ENCODE measurements at regions not wholly inside any gene's neighbourhood (a gene's known extent, or its start where the extent isn't known, plus 50 kb on each side); places are given as distances from the start of the nearest gene placed in this dataset.
A peak's percentile ranks its signal among the peaks of the same experiment; 100 is the strongest.

- TF ChIP-seq, protein P1, sequence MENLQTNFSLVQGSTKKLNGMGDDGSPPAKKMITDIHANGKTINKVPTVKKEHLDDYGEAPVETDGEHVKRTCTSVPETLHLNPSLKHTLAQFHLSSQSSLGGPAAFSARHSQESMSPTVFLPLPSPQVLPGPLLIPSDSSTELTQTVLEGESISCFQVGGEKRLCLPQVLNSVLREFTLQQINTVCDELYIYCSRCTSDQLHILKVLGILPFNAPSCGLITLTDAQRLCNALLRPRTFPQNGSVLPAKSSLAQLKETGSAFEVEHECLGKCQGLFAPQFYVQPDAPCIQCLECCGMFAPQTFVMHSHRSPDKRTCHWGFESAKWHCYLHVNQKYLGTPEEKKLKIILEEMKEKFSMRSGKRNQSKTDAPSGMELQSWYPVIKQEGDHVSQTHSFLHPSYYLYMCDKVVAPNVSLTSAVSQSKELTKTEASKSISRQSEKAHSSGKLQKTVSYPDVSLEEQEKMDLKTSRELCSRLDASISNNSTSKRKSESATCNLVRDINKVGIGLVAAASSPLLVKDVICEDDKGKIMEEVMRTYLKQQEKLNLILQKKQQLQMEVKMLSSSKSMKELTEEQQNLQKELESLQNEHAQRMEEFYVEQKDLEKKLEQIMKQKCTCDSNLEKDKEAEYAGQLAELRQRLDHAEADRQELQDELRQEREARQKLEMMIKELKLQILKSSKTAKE (CRISPR knock-in tag; IDR thresholded peaks at IDR 0.05; ENCODE audit: borderline replicate concordance), result no peak
- peak; percentile 56; the same call in 1 of the 2 replicates for TF ChIP-seq IRF2 (CRISPR knock-in tag; IDR thresholded peaks at IDR 0.05)
Measured at GRCh38 chr4:128725405-128726055, 84.0 kb upstream of the JADE1 start (continued).

DNA sequence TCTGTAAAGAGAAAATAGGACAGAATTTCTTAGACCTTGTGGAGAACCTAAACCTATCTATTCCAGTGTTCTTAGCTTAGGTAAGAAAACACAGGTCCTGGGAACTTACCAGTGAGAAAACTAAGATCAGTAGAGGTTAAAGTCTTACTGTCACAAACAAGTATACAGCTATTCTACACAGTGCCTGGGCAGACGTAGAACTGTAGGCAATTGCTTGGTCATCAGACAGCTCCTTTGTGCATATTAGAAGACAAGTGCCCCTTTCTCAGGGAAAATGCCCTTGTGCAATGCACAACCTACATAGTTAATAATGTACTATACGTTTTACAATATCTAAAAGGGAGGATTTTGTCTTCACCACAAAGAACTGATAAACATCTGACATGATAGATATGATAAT, 86.6 kb upstream of the JADE1 start:
- no peak overlapping the region for H3K9ac ChIP-seq (ENCODE audit: insufficient read depth, low read depth, low read length)
- no peak overlapping the region for H2AFZ ChIP-seq (ENCODE audit: low read length)
- H3K4me1 ChIP-seq (ENCODE audit: insufficient read depth, low read length), result peaks cover 16% of the 10 kb centered on the region
- no peaks in the 10 kb centered on the region for H3K36me3 ChIP-seq (replicated peaks in 1 of 2; ENCODE audit: control insufficient read depth in 1 of 2, insufficient read depth in 2 of 2, low read length in 2 of 2)
- BruUV-seq (replicated peaks), result no TSS peak
- no peaks in the 10 kb centered on the region for H3K9me3 ChIP-seq (ENCODE audit: low read length)
- no peak for TF ChIP-seq KLF13 (CRISPR knock-in tag; IDR thresholded peaks at IDR 0.05)
- no peak for TF ChIP-seq U2AF1 (optimal IDR thresholded peaks at IDR 0.05; ENCODE audit: low read depth, low read length)
- TF ChIP-seq NCOA5 (CRISPR knock-in tag; IDR thresholded peaks at IDR 0.05), result no peak
- TF ChIP-seq KAT7 (CRISPR knock-in tag; IDR thresholded peaks at IDR 0.05; ENCODE audit: borderline replicate concordance), result no peak
- ChIA-PET CTCF (ENCODE audit: low intra/inter-chr PET ratio, low total read pairs) (no interaction called here), POLR2A (no interaction called here)
- in situ Hi-C loops (cut with HindIII; ENCODE audit: extremely low pct_ligation_motif_present, low pct_unique_long_range_greater_than_20kb) (no loop called here), intact Hi-C loops (cut with micrococcal nuclease; ENCODE audit: unreplicated experiment) (no loop called here)
- H3K4me3 ChIP-seq (replicated peaks in 1 of 3; ENCODE audit: insufficient read depth in 1 of 3, low read depth in 2 of 3, low read length in 3 of 3), result no peak overlapping the region
- no peaks in the 10 kb centered on the region for H3K79me2 ChIP-seq (ENCODE audit: insufficient read depth, low read length)
- H3K4me2 ChIP-seq (ENCODE audit: low read depth, low read length), result no peak overlapping the region
- H3K27me3 ChIP-seq (ENCODE audit: control insufficient read depth in 1 of 2, insufficient read depth in 2 of 2, low read length in 2 of 2), result no peaks in the 10 kb centered on the region; a peak in 1 of 5 replicates
- H3K27ac ChIP-seq (ENCODE audit: extremely low read length, insufficient read depth, low read length), result no peak overlapping the region
- no peak for ATAC-seq
- 7% methylated on average over 2 of the region's 2 CpGs for WGBS (ENCODE audit: low lambda C conversion rate)
- DNase-seq (ENCODE audit: low spot score), result no peak
- no peak for FAIRE-seq
- H4K20me1 ChIP-seq (ENCODE audit: insufficient read depth, low read length), result no peaks in the 10 kb centered on the region

All from HepG2 (cell line).